NCI-H2196 treated with DMSO at 0.1 percent for 48 hours (cell line): ENCODE measurements at regions not wholly inside any gene's neighbourhood (a gene's known extent, or its start where the extent isn't known, plus 50 kb on each side); places are given as distances from the start of the nearest gene placed in this dataset.

Experiments used
- DNase-seq: peaks from one replicate; lab custom pipeline; 2025; ENCODE audit not compliant: unreplicated experiment; lab: John Stamatoyannopoulos, UW

DNA sequence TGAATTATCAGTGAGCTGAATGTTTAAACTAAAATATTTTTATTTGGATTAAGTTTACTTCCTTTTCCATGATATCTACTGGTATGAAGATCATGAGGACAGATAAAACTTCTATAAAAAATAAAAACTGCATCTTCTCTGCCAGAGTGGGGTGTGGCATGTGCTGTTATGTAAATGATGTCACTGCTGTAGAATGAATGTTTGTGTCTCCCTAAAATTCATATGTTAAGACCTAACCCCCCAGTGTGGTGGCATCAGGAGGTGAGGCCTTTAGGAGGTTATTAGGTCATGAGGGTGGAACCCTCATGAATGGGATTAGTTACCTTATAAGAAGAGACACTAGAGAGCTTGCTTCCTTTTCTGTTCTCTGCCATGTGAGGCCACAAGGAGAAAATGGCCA is 178.7 kb upstream of the DPH6 start:
- DNase-seq: no peak

DNA sequence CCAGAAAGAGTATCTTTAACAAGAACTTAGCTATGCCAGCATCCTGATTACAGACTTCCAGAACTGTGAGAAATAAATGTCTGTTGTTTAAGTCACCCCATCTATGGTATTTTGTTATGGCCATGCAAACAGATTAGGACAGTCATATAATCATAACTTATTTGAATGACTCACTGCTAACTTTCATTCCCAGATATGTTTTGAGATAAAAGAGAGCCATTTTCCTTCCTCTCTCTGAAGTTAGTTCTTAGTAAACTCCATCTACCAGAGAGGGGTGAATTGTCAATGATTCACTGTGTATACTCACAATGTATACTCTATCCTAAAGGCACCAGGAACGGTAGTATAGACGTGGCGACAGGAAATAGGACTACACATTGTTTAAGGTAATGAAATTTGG is 179.4 kb upstream of the DPH6 start:
- DNase-seq: no peak

DNA sequence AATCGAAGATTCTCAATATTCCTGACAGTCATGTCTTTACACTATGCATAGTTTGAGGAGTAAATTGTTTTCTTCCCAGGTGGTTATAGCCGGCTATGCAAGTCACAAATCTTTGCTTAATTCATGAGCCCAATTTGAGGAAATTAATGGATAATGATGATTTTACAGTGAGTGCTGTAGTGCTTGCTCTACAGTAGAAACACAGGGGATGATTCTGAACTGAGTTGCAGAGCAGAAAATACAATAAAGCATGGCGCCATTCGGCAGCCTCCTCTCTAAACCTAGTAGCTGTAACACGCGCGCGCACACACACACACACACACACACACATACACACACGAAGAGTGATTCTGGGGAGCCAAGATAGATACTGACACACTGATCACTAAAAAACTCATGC is 181.7 kb upstream of the DPH6 start:
- no peak for DNase-seq

DNA sequence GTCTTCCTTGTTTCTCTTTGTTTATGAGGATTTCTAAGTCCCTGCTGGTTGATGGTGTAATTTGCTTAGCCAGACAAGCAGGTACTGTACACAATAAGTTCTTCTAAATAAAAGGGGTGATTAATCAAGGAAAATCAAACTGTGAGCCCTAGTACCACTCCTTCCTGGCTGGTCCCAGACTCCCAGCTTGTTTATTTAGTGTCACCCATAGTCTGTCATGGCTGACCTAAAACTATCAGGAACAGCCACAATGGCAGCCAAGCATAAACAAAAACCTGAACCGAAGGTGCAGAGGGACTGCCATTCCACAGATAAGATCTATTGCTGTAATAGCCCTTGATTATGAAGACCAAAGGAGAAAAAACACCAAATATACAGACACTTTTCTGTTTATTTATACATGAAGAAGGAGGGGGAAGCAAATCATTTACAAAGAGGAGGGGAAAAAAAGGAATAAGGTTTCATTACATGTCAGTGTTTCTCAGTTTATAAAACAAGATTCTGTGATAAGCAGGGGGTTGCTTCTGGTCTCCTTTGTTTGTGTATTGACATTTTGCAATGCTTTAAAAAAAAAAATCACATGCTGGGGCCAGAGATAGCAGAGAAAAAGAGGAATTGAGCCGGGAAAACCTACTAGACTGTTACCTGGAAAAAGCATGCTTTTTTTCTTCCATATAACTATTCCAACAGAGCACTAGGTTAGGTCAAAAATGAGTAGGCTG is 182.4 kb upstream of the DPH6 start:
- no peak for DNase-seq

DNA sequence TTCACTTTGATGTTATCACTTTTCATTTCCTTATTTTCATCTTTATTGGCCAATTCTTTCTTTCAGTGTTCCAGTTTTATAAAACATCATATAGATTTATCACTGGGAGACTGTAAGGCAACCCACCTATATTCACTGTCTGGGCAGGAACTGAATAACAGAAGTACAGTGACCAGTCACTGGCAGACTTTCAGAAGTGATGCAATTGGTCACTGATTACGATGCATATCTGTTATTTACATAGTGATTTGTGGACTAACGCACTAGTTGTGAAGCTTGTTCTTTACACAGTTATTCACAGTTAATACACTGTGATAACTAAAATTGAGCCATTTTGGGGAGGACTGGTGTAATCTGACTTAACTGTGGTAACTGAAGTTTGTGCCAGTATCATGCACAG is 190.2 kb upstream of the DPH6 start:
- DNase-seq: no peak

DNA sequence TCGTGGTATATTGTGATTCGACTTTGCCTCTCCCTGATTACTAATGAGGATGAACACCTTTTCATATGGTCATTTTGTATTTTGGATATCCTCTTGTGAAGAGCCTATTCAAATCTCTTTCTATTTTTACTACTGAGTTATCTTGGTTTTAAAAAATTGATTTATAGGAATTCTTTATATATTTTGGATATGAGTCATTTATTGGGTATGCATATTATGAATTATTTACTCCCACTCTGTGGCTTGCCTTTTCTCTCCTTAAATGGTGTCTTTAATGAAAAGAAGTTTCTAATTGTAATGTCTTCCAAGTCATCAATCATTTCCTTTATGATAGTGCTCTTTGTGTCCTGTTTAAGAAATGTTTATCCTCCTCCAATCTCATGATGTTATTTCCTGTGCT is 191.5 kb upstream of the DPH6 start:
- no peak for DNase-seq

DNA sequence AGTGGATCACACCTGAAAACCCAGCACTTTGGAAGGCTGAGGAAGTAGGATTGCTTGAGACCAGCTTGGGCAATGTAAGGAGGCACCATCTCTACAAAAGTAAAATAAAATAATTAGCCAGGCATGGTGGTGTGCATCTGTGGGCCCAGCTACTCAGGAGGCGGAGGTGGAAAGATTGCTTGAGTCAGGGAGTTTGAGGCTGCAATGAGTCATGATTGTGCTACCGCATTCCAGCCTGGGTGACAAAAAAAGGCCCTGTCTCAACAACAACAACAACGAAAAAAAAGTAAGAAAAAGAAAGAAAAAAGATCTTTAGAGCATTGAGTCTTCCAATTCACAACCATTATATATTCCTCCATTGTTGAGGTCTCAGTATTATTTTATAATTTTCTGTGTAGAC is 192.4 kb upstream of the DPH6 start:
- no peak for DNase-seq

DNA sequence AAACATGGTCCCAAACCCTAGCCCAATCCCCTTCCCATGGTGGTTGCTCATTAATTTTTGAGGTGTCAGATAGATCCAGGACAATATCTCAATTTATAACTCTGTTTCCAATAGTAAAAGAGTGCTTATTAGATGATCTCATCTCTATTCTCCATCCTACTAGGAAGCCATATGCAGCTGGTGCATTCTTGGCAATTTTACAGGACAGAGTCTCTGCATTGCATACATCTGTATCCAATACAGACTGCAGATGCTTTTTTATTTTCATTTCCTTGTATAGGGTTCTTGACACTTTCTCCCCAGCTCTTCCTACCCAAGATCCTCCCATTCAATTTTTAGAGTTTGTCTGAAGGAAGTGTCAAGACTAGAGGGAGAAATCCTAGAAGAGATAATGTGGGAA is 194.8 kb upstream of the DPH6 start:
- no peak for DNase-seq

DNA sequence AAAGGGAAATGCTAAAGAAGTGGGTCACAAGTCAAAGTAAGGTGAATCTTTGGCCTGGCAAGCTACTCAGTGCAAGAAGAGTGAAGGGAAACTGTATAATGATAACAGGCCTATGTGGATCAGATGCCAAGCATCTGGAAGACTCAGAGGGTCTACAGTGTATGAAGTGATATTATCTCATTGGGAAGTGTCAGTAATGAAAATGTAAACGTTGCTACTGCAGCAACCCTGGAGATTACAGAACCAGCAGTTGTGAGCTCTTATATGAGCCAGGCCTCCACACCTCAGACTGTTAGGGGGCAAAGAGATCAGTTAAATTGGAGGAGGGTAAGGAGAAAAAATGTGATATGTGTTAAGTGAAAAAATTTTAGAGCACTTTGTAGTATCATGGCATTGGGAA is 195.4 kb upstream of the DPH6 start:
- DNase-seq: no peak

DNA sequence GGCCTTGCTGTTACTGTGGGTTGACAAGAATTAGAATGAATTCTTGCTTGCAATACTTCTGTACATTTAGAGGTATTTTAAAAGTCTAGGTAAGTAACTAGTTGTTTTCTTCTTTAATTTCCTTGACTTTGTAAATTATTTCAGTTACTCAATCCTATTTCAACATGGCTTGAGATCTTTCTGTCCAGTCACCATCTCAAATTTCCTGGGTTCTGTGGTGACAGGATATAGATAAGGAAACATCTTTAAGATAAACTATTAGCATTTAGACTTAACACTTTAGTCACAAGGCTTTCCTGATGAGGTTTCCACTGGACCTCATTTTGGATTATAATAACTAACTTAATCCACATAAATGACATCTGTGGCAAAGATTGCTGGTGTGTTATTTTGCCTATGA is 195.9 kb upstream of the DPH6 start:
- DNase-seq: no peak

DNA sequence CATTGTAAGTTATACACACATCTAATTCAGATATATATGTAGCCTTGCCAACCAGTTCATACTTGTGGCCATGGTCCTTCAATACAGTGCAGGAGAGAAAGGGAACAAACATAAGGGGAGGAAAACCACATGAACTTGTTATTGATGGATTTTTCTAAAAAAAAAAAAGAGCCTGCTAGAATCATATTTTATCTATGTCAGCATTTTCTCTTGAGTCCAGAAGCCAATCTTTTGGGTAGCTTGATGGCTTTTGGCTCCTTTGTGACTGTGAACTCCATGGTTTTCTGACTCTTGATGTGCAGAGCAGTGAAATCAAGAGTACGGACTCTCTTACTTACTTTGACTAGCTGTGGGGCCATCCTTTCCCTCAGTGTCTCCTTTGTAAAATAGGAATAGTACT is 197.4 kb upstream of the DPH6 start:
- DNase-seq: no peak

DNA sequence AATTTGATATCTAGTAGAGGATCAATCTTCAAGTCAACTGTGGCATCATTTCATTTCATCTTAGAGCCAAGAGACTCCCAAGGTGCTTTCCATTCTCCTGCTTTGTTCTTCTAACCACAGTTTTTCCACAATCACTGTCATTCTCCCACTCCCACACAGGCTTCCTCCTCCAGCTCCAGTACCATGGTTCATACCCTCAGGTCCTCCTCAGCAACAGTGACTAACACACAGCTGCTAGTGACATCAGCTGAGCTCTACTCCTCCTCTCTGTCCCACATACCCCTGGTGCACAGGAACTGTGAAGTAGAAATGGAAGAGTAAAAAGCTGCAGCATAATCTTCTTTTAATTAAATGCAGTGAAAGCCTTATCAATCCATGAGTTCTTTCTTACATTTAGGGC is 200.2 kb upstream of the DPH6 start:
- DNase-seq: no peak

DNA sequence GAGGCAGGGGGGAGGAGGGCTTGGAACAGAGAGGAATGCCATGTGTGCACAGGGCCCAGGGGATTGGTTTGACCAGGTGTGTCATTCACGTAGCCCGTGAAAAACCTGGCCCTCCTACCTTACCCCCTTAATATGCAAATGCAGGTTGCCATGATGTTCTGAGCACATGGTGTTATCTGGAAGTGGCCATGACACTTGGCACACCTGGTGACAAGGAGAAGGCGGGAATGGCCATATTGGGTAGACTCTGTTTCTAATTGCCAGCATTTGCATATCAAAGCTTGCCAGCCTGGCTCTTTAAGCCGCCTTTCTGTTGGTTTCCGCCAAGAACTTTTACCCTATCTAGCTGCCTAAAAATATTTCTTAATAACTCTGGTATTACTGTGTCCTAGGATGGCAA is 202.1 kb upstream of the DPH6 start:
- no peak for DNase-seq

DNA sequence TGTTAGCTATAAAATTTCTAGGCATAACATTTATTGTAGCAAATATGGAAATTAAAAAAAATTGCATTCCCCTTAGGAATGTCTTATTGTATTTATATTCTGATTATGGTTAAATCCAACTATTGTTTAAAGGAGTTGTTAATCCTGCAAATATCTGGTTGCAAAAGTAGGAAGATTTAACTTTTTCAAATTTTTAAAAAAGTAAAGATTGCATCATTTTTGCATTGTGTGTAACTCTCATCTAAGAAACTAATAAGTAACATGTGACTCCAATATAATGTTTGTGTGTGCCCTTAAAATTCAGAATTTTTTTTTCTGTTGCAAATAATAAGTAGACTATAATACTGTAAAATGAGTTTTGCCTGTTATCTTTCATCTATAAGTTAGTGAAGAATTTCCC is 204.1 kb upstream of the DPH6 start:
- no peak for DNase-seq

DNA sequence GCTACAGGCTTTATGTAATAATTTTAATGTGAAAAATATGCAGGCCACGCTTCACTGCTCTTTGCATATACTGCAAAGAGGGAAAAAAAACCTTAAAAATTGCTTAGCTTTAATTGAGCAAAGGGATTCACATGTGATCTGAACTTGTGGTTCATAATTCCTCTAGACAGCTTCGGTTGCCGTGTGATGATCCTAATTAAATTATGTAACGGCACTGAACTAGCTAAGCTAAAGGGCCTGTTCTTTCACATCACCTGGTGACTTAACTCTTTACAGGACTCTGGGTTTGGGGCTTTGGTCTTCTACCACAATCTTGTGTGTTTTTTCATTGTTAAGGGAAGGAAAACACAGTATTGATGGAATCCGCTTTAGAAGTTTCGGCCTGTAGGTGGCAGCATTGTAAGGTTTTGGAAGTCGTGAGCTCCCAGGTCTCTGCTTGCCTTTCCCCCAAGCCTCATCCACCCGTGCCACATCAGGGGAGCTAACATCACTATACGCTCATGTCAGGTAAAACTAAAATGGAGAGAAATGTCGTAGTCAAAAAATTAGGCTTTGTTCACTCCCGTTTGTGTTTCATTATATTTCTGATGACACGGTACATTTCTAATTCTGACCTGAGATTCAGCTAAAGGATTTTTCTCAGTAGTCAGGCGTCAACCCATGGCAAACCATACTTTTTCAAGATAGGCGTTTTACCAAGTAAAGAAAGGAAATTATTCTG is 205.6 kb upstream of the DPH6 start:
- DNase-seq: no peak

DNA sequence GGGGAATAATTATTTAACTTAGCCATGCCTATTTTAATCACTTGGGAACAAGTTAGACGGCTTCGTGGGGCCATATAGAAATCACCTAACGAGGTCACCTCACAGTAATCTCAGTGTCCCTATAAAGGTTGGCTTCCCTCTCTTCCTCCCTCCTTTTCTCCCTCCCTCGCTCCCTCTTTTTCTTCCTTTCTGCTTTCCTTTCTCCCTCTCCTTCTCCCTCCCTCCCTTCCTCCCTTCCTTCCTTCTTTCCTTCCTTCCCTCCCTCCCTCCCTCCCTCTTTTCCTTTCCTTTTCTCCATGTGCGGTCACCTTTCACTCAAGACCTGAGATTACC is 206.1 kb upstream of the DPH6 start:
- no peak for DNase-seq

DNA sequence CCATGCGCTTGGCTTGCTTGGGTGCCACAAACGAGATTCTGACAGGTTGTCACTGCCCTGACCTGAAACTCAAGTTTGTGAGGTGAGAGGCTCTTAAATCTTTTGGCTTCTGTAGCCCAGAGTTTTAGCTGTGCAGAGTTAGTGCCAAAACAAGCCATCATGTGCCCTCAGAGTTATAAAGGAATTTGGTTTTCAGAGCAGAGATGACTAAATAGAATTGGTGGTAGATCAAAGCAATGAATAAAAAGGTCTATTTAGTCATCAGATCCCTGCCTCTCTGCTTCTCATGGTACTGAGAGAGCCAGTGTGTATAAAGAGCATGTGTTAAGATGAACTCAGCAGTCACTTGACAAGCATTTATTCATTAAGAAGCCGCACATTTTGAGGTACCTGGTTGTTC is 207.5 kb upstream of the DPH6 start:
- DNase-seq: no peak

DNA sequence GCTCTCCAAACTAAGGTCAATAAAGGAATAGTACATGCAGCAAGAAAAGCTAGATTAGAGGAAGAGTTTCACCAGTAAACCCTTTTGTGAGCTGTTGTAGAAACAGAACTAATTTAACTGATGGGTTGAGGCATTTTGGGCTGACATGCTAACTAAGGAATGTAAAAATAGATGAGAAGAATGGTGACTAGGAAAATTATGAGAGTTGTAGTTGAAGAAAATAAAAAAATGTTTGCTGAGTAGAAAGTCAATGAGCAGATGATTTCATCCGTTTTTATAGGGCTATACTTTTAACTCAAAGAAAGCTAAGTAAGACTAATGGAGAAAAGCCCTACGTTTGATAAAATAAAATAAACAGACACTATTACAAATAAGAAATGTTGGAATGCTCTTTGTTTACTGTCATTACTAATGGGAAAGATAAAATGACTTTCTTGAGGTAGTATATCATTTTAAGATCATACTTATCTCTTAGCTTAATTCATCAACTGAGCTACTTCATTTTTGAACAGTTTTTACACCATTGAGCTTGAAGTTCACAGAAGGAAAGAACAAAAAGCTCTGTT is 209.4 kb upstream of the DPH6 start:
- no peak for DNase-seq

DNA sequence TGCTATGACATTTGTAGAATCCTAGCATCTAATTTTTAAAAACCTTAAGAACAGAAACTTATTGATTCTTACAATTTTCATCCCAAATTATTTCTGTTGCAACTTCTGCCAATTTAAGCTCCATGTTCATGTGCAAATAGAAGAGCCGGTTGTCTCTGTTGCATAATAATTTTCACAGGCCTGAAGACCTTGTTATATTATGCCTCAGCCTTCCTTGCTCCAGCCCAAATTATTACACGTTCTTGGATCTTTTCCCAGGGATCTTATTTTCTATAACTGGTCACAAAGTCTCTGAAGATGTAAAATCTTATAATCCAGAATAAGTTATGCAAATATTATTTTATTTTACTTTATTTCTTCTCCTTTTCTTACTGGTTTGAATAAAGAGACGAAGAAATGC is 210.7 kb upstream of the DPH6 start:
- no peak for DNase-seq

DNA sequence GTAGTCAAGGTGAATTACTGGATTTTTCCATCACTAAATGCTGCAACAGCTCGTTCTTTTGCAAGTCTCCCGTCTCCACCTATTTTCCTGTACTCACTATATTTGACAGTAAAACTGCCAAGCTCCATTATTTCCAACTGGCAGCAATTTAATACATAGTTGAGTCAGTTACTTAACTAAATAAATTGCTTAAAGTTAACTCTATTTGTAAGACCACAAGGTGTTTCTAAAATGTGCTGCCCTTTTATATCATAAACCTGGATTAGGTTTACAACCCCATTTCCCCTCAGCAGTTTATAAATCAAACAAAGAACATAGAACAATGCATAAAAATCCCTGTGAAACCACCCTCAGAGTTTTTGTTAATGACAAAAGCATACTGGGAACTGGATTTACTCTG is 211.4 kb upstream of the DPH6 start:
- no peak for DNase-seq

DNA sequence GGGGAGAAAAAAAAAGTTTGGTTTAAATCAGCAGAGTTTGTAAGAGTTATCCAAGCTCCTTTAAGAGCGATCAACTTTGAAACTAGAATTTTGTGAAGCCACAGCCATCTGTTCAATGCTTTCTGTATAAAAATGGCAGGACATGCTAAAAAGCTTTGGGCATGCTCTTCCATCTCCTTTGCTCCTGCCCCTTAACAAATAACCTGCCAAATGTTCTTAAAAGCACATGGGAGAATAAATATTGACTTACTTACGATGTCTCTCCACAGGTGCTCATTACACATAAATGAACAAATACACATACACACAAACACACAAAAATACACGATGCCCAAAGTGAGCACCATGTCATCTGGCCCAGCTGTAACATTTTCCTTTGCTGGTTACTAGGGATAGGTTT is 211.8 kb upstream of the DPH6 start:
- no peak for DNase-seq

DNA sequence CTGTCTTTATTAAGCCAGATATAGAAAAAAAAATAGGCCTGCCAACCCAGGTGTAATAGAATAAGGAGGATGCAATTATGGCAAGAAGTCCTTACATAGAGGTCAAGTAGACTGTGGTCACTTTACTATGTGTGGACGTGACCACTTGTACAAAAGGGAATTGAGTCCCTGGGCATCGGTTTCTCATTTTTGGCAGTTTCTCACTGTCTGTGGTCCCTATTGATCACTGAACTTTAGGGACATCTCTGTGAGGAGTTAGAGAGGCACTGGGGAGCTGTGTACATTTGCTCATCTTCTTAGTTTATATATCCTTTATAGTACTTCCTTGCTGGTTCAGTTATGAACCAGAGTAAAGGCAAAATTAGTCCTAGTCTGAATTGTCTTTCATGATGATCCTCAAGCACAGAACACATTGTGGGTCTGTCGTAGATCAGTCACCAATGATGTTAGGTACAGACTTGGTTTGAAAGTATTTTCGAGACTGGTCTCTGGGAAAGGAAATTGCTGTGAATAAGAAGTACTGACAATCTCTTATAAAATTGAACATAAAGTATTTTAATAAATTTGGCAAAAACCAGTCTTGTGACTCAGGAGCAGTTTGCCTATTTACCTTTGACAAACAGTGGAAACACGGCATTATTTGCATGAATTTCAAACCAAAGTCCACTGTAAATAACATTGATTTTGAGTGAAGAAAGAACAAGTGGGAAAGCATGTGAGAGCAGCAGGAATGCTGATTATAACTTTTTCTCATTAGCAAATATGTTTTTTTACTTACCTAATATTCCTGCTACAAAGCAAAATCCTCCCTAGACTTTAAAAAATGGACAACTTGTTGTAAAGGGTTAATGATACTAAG is 218.9 kb upstream of the DPH6 start:
- no peak for DNase-seq
